ENCODE measurements at regions not wholly inside any gene's neighbourhood (a gene's known extent, or its start where the extent isn't known, plus 50 kb on each side); places are given as distances from the start of the nearest gene placed in this dataset.

- DNase-seq (ENCODE audit: low spot score): no peak
These were observed 655.0 kb upstream of the CDH2 start for GRCh38 chr18:28831908-28832307.

GRCh38 chr18:28831476-28831875, 654.5 kb upstream of the CDH2 start:
- no peak for DNase-seq (ENCODE audit: low spot score)

GRCh38 chr18:28826107-28826506, 649.2 kb upstream of the CDH2 start:
- DNase-seq (ENCODE audit: low spot score): no peak

GRCh38 chr18:28824183-28824574, 647.2 kb upstream of the CDH2 start:
- DNase-seq (ENCODE audit: low spot score): no peak

GRCh38 chr18:28823506-28824182, 646.7 kb upstream of the CDH2 start:
- DNase-seq (ENCODE audit: low spot score): no peak

- DNase-seq (ENCODE audit: low spot score): no peak
These were observed 643.4 kb upstream of the CDH2 start for GRCh38 chr18:28820353-28820752.

GRCh38 chr18:28816155-28816554, 639.2 kb upstream of the CDH2 start:
- no peak for DNase-seq (ENCODE audit: low spot score)

GRCh38 chr18:28814365-28814764, 637.4 kb upstream of the CDH2 start:
- DNase-seq (ENCODE audit: low spot score): no peak

GRCh38 chr18:28808373-28808772, 631.4 kb upstream of the CDH2 start:
- no peak for DNase-seq (ENCODE audit: low spot score)

- DNase-seq (ENCODE audit: low spot score): no peak
These were observed 628.6 kb upstream of the CDH2 start for GRCh38 chr18:28805491-28805890.

- no peak for DNase-seq (ENCODE audit: low spot score)
These were observed 627.7 kb upstream of the CDH2 start for GRCh38 chr18:28804512-28805202.

GRCh38 chr18:28802546-28802945, 625.6 kb upstream of the CDH2 start:
- DNase-seq (ENCODE audit: low spot score): no peak

GRCh38 chr18:28801876-28802275, 624.9 kb upstream of the CDH2 start:
- no peak for DNase-seq (ENCODE audit: low spot score)

- DNase-seq (ENCODE audit: low spot score): no peak
These were observed 617.7 kb upstream of the CDH2 start for GRCh38 chr18:28794459-28795245.

- DNase-seq (ENCODE audit: low spot score): no peak
These were observed 617.0 kb upstream of the CDH2 start for GRCh38 chr18:28793901-28794300.

- no peak for DNase-seq (ENCODE audit: low spot score)
These were observed 615.6 kb upstream of the CDH2 start for GRCh38 chr18:28792404-28793086.

- no peak for DNase-seq (ENCODE audit: low spot score)
These were observed 614.2 kb upstream of the CDH2 start for GRCh38 chr18:28791101-28791500.

- DNase-seq (ENCODE audit: low spot score): no peak
These were observed 612.6 kb upstream of the CDH2 start for GRCh38 chr18:28789502-28789901.

- DNase-seq (ENCODE audit: low spot score): no peak
These were observed 610.0 kb upstream of the CDH2 start for GRCh38 chr18:28786926-28787325.

GRCh38 chr18:28781616-28782362, 604.9 kb upstream of the CDH2 start:
- DNase-seq (ENCODE audit: low spot score): no peak

GRCh38 chr18:28778706-28779105, 601.8 kb upstream of the CDH2 start:
- DNase-seq (ENCODE audit: low spot score): no peak

- no peak for DNase-seq (ENCODE audit: low spot score)
These were observed 600.8 kb upstream of the CDH2 start for GRCh38 chr18:28777756-28778155.
